Gastrocnemius medialis (tissue), 4 donors: ENCODE measurements at regions not wholly inside any gene's neighbourhood (a gene's known extent, or its start where the extent isn't known, plus 50 kb on each side); places are given as distances from the start of the nearest gene placed in this dataset.

Experiments
- POLR2A ChIP-seq, 2 donors: fragments of 450-650 bp; IDR thresholded peaks; one replicate each; pipeline ENCODE4 v1.6.1; 2017; ENCODE audit warnings: antibody characterized with exemption in 2 of 2, mild to moderate bottlenecking in 2 of 2, moderate library complexity in 2 of 2
- TF ChIP-seq, protein P1 (sequence below), 5 experiments: fragments of 450-650 bp in 3 of 5; fragments of 200-600 bp in 2 of 5; sonication (generic) in 2 of 5; IDR thresholded peaks in 4 of 5; conservative IDR thresholded peaks in 1 of 5; 1 replicate in 4 of 5; 2 replicates in 1 of 5; pipeline ENCODE4 v1.5.1; 2016 to 2019; ENCODE audit warnings: antibody characterized with exemption in 5 of 5, mild to moderate bottlenecking in 3 of 5, moderate library complexity in 3 of 5

DNA sequence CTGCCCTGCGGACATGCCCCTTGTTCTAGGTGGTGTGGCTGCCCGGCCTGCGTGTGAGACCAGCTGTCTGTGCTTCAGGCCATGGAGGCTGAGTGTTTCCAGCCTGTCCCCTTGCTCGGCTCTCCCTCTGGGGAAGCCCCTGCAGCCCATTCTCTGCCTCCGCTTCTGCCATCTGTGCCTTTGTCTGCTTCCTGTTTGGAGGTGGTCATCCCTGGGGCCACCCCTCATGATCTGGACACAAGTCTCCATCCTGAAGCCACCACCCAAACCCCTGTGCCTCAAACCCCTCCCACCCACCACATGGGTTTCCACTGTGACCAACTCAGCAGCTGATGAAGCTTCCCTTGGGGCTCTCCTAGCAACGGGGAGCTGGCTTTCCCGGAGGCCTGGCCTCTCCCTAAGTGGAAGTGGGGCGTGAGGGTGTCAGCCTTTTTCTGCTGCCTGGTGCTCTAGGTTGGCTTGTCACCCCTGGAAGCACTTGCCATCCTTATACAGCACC, 184.9 kb downstream of the SEC14L1 start:
- no peak for TF ChIP-seq POLR2A (IDR thresholded peaks at IDR 0.05)
- TF ChIP-seq, protein P1, sequence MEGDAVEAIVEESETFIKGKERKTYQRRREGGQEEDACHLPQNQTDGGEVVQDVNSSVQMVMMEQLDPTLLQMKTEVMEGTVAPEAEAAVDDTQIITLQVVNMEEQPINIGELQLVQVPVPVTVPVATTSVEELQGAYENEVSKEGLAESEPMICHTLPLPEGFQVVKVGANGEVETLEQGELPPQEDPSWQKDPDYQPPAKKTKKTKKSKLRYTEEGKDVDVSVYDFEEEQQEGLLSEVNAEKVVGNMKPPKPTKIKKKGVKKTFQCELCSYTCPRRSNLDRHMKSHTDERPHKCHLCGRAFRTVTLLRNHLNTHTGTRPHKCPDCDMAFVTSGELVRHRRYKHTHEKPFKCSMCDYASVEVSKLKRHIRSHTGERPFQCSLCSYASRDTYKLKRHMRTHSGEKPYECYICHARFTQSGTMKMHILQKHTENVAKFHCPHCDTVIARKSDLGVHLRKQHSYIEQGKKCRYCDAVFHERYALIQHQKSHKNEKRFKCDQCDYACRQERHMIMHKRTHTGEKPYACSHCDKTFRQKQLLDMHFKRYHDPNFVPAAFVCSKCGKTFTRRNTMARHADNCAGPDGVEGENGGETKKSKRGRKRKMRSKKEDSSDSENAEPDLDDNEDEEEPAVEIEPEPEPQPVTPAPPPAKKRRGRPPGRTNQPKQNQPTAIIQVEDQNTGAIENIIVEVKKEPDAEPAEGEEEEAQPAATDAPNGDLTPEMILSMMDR (IDR thresholded peaks at IDR 0.05 in 4 of 5, conservative IDR thresholded peaks at IDR 0.05 in 1 of 5): no peak
